Left ventricle myocardium superior (tissue), 1 donor: ENCODE measurements at regions not wholly inside any gene's neighbourhood (a gene's known extent, or its start where the extent isn't known, plus 50 kb on each side); places are given as distances from the start of the nearest gene placed in this dataset.

Experiments
- ATAC-seq: fragments of 200-7000 bp; cut with Tn5 transposase; one replicate; pipeline ENCODE4 v1.9.1; 2020; ENCODE audit warnings: mild to moderate bottlenecking, moderate library complexity
- DNase-seq: peaks from one replicate; pipeline ENCODE4 v3.0.0-alpha.2; 2020
- intact Hi-C: fragments of 100-400 bp; cut with micrococcal nuclease; formaldehyde crosslinking; loops from one replicate; pipeline ENCODE4 v1.11.0; 2022
- donor health status: DM: no; HTN: yes; CAD: no; lungs with severe emphysema.

GRCh38 chr4:66688674-66689073 lies 856.6 kb downstream of the CENPC start:
- ATAC-seq: no peak
- intact Hi-C loops: no loop called here

GRCh38 chr4:66687459-66687858 lies 857.8 kb downstream of the CENPC start:
- no peak for DNase-seq
- ATAC-seq: no peak
- intact Hi-C loops: no loop called here

More at GRCh38 chr4:66688674-66689073, 856.6 kb downstream of the CENPC start:
- DNase-seq: no peak

- ATAC-seq (no peak), DNase-seq (no peak)
- intact Hi-C loops: no loop called here
Measured at GRCh38 chr4:66681962-66682361, 863.3 kb downstream of the CENPC start.

- ATAC-seq (no peak), DNase-seq (no peak)
- intact Hi-C loops: no loop called here
Measured at GRCh38 chr4:66667249-66667648, 878.1 kb downstream of the CENPC start.

GRCh38 chr4:66662620-66663019 lies 882.7 kb downstream of the CENPC start:
- ATAC-seq: no peak
- intact Hi-C loops: no loop called here
- no peak for DNase-seq

- no peak for ATAC-seq
- DNase-seq: no peak
- intact Hi-C loops: no loop called here
Measured at GRCh38 chr4:66658809-66659208, 886.5 kb downstream of the CENPC start.

GRCh38 chr4:66655505-66655904 lies 889.8 kb downstream of the CENPC start:
- ATAC-seq: no peak
- intact Hi-C loops: no loop called here
- DNase-seq: no peak

- no peak for ATAC-seq
- intact Hi-C loops: no loop called here
- DNase-seq: no peak
Measured at GRCh38 chr4:66653937-66654336, 891.4 kb downstream of the CENPC start.

GRCh38 chr4:66649236-66649635 lies 896.1 kb downstream of the CENPC start:
- intact Hi-C loops: no loop called here

GRCh38 chr4:66647926-66648325 lies 897.4 kb downstream of the CENPC start:
- DNase-seq: no peak
- intact Hi-C loops: no loop called here
- no peak for ATAC-seq

More at GRCh38 chr4:66649236-66649635, 896.1 kb downstream of the CENPC start:
- no peak for ATAC-seq
- DNase-seq: no peak

GRCh38 chr4:66647476-66647875 lies 897.8 kb downstream of the CENPC start:
- ATAC-seq (no peak), DNase-seq (no peak)
- intact Hi-C loops: no loop called here

- intact Hi-C loops: no loop called here
- DNase-seq (no peak), ATAC-seq (no peak)
Measured at GRCh38 chr4:66640233-66640990, 904.9 kb downstream of the CENPC start.

- intact Hi-C loops: no loop called here
- no peak for ATAC-seq
- no peak for DNase-seq
Measured at GRCh38 chr4:66639361-66639760, 905.9 kb downstream of the CENPC start.

- no peak for DNase-seq
- intact Hi-C loops: no loop called here
- ATAC-seq: no peak
Measured at GRCh38 chr4:66636349-66636748, 909.0 kb downstream of the CENPC start.

GRCh38 chr4:66633477-66633876 lies 911.8 kb downstream of the CENPC start:
- no peak for DNase-seq
- no peak for ATAC-seq
- intact Hi-C loops: no loop called here

- DNase-seq (no peak), ATAC-seq (no peak)
- intact Hi-C loops: no loop called here
Measured at GRCh38 chr4:66629927-66630326, 915.4 kb downstream of the CENPC start.

- intact Hi-C loops: no loop called here
- ATAC-seq: no peak
Measured at GRCh38 chr4:66628146-66628545, 917.2 kb downstream of the CENPC start.

GRCh38 chr4:66625480-66625879 lies 919.8 kb downstream of the CENPC start:
- DNase-seq: no peak
- intact Hi-C loops: no loop called here
- ATAC-seq: no peak

More at GRCh38 chr4:66628146-66628545, 917.2 kb downstream of the CENPC start:
- no peak for DNase-seq

GRCh38 chr4:66613591-66613990 lies 931.7 kb downstream of the CENPC start:
- intact Hi-C loops: no loop called here
- DNase-seq: no peak
- ATAC-seq: no peak

- DNase-seq: no peak
- ATAC-seq: no peak
- intact Hi-C loops: no loop called here
Measured at GRCh38 chr4:66609014-66609413, 936.3 kb downstream of the CENPC start.

GRCh38 chr4:66606908-66607307 lies 936.6 kb upstream of the EPHA5 start:
- intact Hi-C loops: no loop called here
- ATAC-seq (no peak), DNase-seq (no peak)
